GM12872 (cell line): ENCODE measurements at regions not wholly inside any gene's neighbourhood (a gene's known extent, or its start where the extent isn't known, plus 50 kb on each side); places are given as distances from the start of the nearest gene placed in this dataset.

Source experiments
- TF ChIP-seq, protein P1 (sequence below): IDR thresholded peaks from 3 replicates; pipeline ENCODE4 v1.5.1; 2011; ENCODE audit warnings: low read depth, mild to moderate bottlenecking, low read length, moderate library complexity; ENCODE audit not compliant: insufficient read depth

DNA sequence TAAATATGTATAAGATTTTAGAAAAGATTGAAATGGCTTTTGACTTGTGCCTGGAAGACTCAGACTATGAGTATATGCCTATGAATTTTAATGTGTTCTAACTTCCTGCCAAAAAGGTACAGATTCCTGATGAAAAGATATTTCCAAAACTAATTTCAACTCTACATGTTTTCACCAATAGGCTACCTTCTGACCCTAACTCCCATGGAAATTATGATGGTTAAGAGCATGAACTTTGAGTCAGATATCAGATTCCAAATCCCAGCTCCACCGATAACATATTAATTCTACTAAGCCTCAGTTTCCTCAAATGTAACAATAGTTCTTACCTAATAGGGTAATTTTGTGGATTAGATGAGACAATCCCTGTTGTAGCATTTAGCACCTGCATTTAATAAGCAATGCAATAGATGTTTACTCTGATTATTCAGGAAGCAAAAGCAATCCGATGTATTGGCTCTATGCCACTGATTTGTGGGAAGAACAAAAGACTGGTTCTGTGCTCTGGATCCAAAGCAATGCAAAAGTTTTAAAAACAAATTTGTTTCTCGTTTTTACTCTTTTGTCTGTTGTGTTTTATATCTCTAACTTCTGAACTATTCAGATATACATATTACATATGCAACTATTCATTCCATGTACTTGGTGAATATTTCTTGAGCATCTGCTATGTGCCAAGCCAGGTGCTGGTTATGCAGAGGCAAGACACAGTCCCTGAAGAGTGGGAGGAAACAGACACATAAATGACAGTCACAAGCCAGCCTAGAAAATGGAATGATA is 115.4 kb downstream of the GATA6 start:
- TF ChIP-seq, protein P1, sequence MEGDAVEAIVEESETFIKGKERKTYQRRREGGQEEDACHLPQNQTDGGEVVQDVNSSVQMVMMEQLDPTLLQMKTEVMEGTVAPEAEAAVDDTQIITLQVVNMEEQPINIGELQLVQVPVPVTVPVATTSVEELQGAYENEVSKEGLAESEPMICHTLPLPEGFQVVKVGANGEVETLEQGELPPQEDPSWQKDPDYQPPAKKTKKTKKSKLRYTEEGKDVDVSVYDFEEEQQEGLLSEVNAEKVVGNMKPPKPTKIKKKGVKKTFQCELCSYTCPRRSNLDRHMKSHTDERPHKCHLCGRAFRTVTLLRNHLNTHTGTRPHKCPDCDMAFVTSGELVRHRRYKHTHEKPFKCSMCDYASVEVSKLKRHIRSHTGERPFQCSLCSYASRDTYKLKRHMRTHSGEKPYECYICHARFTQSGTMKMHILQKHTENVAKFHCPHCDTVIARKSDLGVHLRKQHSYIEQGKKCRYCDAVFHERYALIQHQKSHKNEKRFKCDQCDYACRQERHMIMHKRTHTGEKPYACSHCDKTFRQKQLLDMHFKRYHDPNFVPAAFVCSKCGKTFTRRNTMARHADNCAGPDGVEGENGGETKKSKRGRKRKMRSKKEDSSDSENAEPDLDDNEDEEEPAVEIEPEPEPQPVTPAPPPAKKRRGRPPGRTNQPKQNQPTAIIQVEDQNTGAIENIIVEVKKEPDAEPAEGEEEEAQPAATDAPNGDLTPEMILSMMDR, result no peak

DNA sequence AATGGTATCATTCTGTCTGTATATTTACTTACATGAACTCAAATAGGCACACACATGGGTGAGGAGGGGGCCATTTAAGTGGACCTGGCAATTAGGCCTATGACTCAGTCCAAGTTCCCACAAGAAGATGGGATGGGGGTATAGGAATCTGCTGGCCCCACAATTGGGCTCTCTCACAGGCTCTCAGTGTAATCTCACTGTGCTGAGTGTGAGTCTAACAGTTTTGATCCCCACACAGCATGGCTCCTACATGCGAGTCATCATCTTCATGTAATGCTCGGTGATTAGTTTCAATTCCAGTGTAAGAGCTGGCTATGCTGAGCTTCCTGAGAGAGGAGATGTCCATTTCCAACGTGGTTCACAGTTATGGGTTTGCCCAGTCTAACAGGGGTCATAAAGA is 114.0 kb downstream of the GATA6 start:
- TF ChIP-seq, protein P1, result no peak

DNA sequence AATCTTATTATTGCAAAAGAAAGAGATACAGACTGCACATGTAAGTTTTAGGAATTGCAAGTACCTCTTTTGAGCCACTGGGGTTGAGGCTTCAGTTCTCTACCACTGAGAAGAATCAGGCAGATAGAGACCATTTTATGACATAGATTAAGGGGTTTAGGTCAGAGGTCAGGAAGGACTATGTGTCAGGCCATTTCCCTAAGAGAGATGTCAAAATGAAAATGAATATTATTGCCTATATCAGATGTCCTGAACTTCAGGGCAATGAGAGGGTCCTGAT is 113.7 kb downstream of the GATA6 start:
- TF ChIP-seq, protein P1, result no peak

DNA sequence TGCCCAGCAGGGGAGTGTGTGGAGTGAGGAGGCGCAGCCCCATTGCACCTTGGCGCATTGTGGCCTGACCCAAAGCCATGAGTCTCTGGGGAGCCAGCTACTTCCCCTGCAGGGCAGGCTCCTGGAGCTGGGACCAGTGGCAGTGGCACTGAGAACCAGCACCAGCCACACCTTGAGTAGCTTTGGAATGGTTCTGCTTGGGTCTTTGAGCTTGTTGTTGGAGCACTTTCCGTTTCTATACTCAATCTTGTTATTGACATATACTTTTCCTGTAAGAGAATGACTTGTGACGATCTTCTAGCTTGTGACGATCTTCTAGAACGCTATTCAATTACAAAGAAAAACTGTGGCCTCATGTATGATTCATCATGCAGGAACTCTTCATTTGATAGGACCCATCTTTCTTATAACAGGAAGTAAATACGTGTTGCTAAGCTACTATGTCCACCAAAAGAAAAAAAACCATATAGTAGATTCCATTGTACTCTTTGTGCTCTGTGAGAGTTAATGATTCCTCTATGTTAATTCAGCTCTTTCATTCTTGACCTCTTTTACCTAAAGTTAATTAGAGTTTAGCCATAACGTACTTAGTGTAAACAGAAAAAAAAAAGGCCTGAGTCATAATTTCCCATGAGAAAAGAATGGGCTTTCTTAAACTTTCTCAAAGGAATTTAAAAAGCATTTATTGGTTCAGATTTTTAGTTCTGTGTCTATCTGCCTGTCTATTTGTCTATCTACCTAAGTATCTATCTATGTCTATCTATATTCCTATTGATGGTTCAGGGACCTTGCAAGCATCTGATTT is 113.1 kb downstream of the GATA6 start:
- TF ChIP-seq, protein P1, result no peak

DNA sequence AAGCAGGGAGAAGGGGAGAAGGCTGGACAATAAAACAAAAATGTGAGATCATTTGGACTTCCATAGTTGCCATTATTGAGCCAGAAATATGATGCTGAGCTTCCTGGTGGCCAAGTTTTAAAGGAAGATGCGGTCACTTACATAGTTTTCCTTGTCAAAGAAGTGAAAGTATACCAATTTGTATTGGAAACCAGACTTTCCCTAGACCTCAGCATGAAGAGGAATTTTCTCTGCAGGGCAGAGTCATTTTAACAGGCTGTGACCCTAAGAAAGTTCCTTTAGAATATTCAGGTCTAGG is 111.0 kb downstream of the GATA6 start:
- TF ChIP-seq, protein P1, result no peak

GRCh38 chr18:22279741-22280452 is 110.5 kb downstream of the GATA6 start:
- TF ChIP-seq, protein P1, result no peak

GRCh38 chr18:22278798-22279197 is 109.4 kb downstream of the GATA6 start:
- TF ChIP-seq, protein P1, result no peak
